Neutrophil (primary cell): ENCODE measurements at regions not wholly inside any gene's neighbourhood (a gene's known extent, or its start where the extent isn't known, plus 50 kb on each side); places are given as distances from the start of the nearest gene placed in this dataset.

Source experiments
- H3K27ac ChIP-seq: fragments of 200-600 bp; sonication (generic); 2 replicates; pipeline ENCODE4 v1.5.1; 2016; ENCODE audit warnings: mild to moderate bottlenecking, moderate library complexity
- H3K27me3 ChIP-seq: fragments of 200-600 bp; sonication (generic); 2 replicates; pipeline ENCODE4 v1.6.0; 2016; ENCODE audit warnings: mild to moderate bottlenecking
- H3K36me3 ChIP-seq: fragments of 200-600 bp; sonication (generic); 2 replicates; pipeline ENCODE4 v1.5.1; 2017
- H3K4me1 ChIP-seq, 2 experiments: fragments of 200-600 bp in 1 of 2; sonication (generic) in 1 of 2; 1 replicate in 1 of 2; 2 replicates in 1 of 2; pipeline versions ENCODE4 v1.5.1 to v1.6.1; 2013 to 2016; ENCODE audit warnings: low read depth in 1 of 2, low read length in 1 of 2, mild to moderate bottlenecking in 1 of 2, moderate library complexity in 1 of 2; ENCODE audit not compliant: control insufficient read depth in 1 of 2, insufficient read depth in 1 of 2
- H3K4me3 ChIP-seq, 2 experiments: fragments of 200-600 bp in 1 of 2; sonication (generic) in 1 of 2; 1 replicate in 1 of 2; 2 replicates in 1 of 2; pipeline ENCODE4 v1.5.1; 2013 to 2016; ENCODE audit warnings: low read depth in 1 of 2, low read length in 1 of 2, mild to moderate bottlenecking in 1 of 2, moderate library complexity in 1 of 2
- H3K9me3 ChIP-seq: fragments of 200-600 bp; sonication (generic); 2 replicates; pipeline ENCODE4 v1.5.1; 2016
- CTCF ChIP-seq: fragments of 200-600 bp; sonication (generic); IDR thresholded peaks from 2 replicates; pipeline ENCODE4 v1.5.1; 2016; ENCODE audit warnings: antibody characterized with exemption

DNA sequence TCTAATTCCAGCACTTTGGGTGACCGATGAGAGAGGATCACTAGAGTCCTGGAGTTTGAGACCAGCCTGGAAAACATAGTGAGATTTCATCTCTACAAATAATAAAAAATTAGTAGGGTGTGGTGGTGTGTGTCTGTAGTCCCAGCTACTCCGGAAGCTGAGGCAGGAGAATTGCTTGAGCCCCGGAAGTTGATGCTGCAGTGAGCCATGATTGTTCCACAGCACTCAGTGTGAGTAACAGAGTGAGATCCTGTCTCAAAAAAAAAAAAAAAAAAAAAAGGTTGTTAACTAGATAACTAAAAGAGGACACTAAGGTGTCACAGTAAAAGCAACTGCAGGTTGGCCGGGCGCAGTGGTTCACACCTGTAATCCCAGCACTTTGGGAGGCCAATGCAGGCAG lies 121.3 kb upstream of the MAX start:
- Histone ChIP-seq H3K4me1 (peaks cover 6 to 8% of the 10 kb centered on the region in 2 experiments), H3K36me3 (no peaks in the 10 kb centered on the region), H3K27ac (no peak overlapping the region), H3K9me3 (no peaks in the 10 kb centered on the region), H3K27me3 (no peaks in the 10 kb centered on the region), H3K4me3 (no peak overlapping the region)
- TF ChIP-seq CTCF, result no peak

GRCh38 chr14:65224799-65225198 lies 122.5 kb upstream of the MAX start:
- H3K4me1 ChIP-seq, result peaks cover 10 to 12% of the 10 kb centered on the region in 2 experiments
- no peak for TF ChIP-seq CTCF
- H3K4me3 ChIP-seq, result no peak overlapping the region
- no peaks in the 10 kb centered on the region for H3K27me3 ChIP-seq
- no peak overlapping the region for H3K27ac ChIP-seq
- H3K9me3 ChIP-seq, result no peaks in the 10 kb centered on the region
- no peaks in the 10 kb centered on the region for H3K36me3 ChIP-seq

- no peak overlapping the region for H3K4me3 ChIP-seq
- no peak overlapping the region for H3K27ac ChIP-seq
- H3K36me3 ChIP-seq, result no peaks in the 10 kb centered on the region
- no peaks in the 10 kb centered on the region for H3K9me3 ChIP-seq
- no peaks in the 10 kb centered on the region for H3K27me3 ChIP-seq
- no peak for TF ChIP-seq CTCF
- H3K4me1 ChIP-seq, result peaks cover 14 to 17% of the 10 kb centered on the region in 2 experiments
Measured at GRCh38 chr14:65225299-65226159, 123.2 kb upstream of the MAX start.

DNA sequence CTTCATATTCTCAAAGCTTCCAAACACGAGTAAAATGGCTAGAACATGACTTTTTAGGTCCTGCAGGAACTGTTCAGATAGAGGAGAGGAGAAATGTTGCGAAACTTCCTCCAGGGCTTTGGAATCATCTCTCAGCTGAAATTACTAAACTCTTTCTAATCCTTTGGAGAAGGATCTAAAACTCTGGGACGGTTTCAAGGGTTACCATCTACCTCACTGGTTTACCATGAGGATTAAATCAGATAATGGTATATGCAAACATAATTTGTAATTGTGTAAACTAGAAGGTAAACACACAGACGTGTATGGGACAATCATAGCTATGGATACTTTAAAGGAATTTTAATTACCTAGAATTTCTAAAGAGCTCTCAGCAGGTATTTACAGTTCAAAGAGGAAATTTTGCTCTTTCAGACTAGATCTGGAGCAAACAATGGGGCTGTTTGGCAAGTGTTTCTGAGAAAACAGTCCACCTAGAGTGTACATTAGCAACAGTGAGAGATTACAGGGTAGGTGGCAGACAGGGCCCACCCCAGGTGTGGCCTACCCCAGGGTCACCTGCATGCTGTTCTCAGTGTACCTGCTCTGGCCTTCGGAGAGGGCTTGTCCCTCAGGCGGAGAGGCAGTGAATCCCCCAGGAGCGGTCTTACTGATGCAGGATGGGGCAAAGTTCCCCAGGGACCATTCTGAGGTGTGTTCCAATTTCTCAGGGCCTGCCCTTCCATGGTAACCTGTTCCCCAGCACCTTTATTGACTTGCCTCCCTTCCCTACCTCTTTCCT lies 124.7 kb upstream of the MAX start:
- H3K36me3 ChIP-seq, result no peaks in the 10 kb centered on the region
- no peak overlapping the region for H3K4me3 ChIP-seq
- H3K9me3 ChIP-seq, result no peaks in the 10 kb centered on the region
- no peaks in the 10 kb centered on the region for H3K27me3 ChIP-seq
- TF ChIP-seq CTCF, result no peak
- no peak overlapping the region for H3K27ac ChIP-seq
- H3K4me1 ChIP-seq, result peaks cover 15 to 17% of the 10 kb centered on the region in 2 experiments

GRCh38 chr14:65228436-65228835 lies 126.1 kb upstream of the MAX start:
- no peak for TF ChIP-seq CTCF
- H3K27me3 ChIP-seq, result no peaks in the 10 kb centered on the region
- H3K9me3 ChIP-seq, result no peaks in the 10 kb centered on the region
- no peak overlapping the region for H3K27ac ChIP-seq
- no peak overlapping the region for H3K4me3 ChIP-seq
- H3K36me3 ChIP-seq, result no peaks in the 10 kb centered on the region
- H3K4me1 ChIP-seq, result peaks cover 15 to 17% of the 10 kb centered on the region in 2 experiments
